Liver (tissue), 8 donors: ENCODE measurements at regions not wholly inside any gene's neighbourhood (a gene's known extent, or its start where the extent isn't known, plus 50 kb on each side); places are given as distances from the start of the nearest gene placed in this dataset.

Experiments
- DNase-seq: peaks from one replicate; pipeline ENCODE4 v3.0.0-alpha.2; 2017; ENCODE audit warnings: low spot score
- H3K27ac ChIP-seq, 2 donors: one replicate each; pipeline ENCODE4 v1.7.0; 2013; ENCODE audit warnings: inconsistent platforms in 2 of 2, low read length in 2 of 2, control low read depth in 1 of 2, low read depth in 1 of 2, mild to moderate bottlenecking in 1 of 2
- H3K27me3 ChIP-seq, 4 donors: one replicate each; pipeline versions ENCODE4 v1.6.1 to v1.7.0; 2013; ENCODE audit warnings: low read length in 3 of 4, inconsistent platforms in 1 of 4, mild to moderate bottlenecking in 1 of 4, moderate library complexity in 1 of 4; ENCODE audit not compliant: control insufficient read depth in 4 of 4, insufficient read depth in 4 of 4
- H3K36me3 ChIP-seq, 4 donors: one replicate each; pipeline versions ENCODE4 v1.6.1 to v1.7.0; 2013; ENCODE audit warnings: low read length in 3 of 4, mild to moderate bottlenecking in 3 of 4, low read depth in 1 of 4, moderate library complexity in 1 of 4; ENCODE audit not compliant: control insufficient read depth in 4 of 4, insufficient read depth in 3 of 4
- H3K4me1 ChIP-seq, 4 donors: one replicate each; pipeline versions ENCODE4 v1.6.1 to v1.7.0; 2013; ENCODE audit warnings: low read length in 3 of 4, mild to moderate bottlenecking in 3 of 4, moderate library complexity in 1 of 4; ENCODE audit not compliant: control insufficient read depth in 4 of 4, insufficient read depth in 4 of 4
- H3K4me3 ChIP-seq, 3 donors: one replicate each; pipeline versions ENCODE4 v1.6.1 to v1.7.0; 2013; ENCODE audit warnings: low read length in 3 of 3, control low read depth in 1 of 3, low read depth in 1 of 3, mild to moderate bottlenecking in 1 of 3
- H3K9ac ChIP-seq, 2 donors: one replicate each; pipeline ENCODE4 v1.7.0; 2013; ENCODE audit warnings: low read length in 2 of 2, mild to moderate bottlenecking in 2 of 2, moderate library complexity in 2 of 2, control low read depth in 1 of 2, low read depth in 1 of 2
- H3K9me3 ChIP-seq, 4 donors: one replicate each; pipeline versions ENCODE4 v1.6.1 to v1.7.0; 2013; ENCODE audit warnings: low read length in 3 of 4; ENCODE audit not compliant: control insufficient read depth in 4 of 4
- ATF3 ChIP-seq: IDR thresholded peaks from 2 replicates; pipeline ENCODE4 v1.6.1; 2016; ENCODE audit warnings: antibody characterized with exemption
- CTCF ChIP-seq: fragments of 150-350 bp; IDR thresholded peaks from 2 replicates; pipeline ENCODE4 v1.5.1; 2017; ENCODE audit warnings: improper control_type of control experiment, low read depth, low read length; ENCODE audit not compliant: missing input control
- EGR1 ChIP-seq, 2 donors: IDR thresholded peaks; 2 replicates each; pipeline ENCODE4 v1.6.1; 2016 to 2018; ENCODE audit warnings: antibody characterized with exemption in 2 of 2, low read depth in 2 of 2
- FOXA1 ChIP-seq: IDR thresholded peaks from 2 replicates; pipeline ENCODE4 v1.6.1; 2016; ENCODE audit warnings: antibody characterized with exemption
- FOXA2 ChIP-seq: IDR thresholded peaks from 2 replicates; pipeline ENCODE4 v1.6.1; 2016; ENCODE audit warnings: antibody characterized with exemption
- GABPA ChIP-seq, 2 donors: IDR thresholded peaks in 1 of 2; conservative IDR thresholded peaks in 1 of 2; 2 replicates each; pipeline ENCODE4 v1.6.1; 2016; ENCODE audit warnings: antibody characterized with exemption in 2 of 2, mild to moderate bottlenecking in 1 of 2, moderate library complexity in 1 of 2
- HNF4A ChIP-seq, 2 donors: conservative IDR thresholded peaks; 2 replicates each; pipeline ENCODE4 v1.6.1; 2016; ENCODE audit warnings: antibody characterized with exemption in 2 of 2, mild to moderate bottlenecking in 2 of 2
- HNF4G ChIP-seq: IDR thresholded peaks from 2 replicates; pipeline ENCODE4 v1.6.1; 2016; ENCODE audit warnings: antibody characterized with exemption
- JUND ChIP-seq, 2 donors: IDR thresholded peaks; 2 replicates each; pipeline ENCODE4 v1.6.1; 2016; ENCODE audit warnings: antibody characterized with exemption in 2 of 2
- MAX ChIP-seq: IDR thresholded peaks from 2 replicates; pipeline ENCODE4 v1.6.1; 2016; ENCODE audit warnings: antibody characterized with exemption
- NR2F2 ChIP-seq: IDR thresholded peaks from 2 replicates; pipeline ENCODE4 v1.6.1; 2016; ENCODE audit warnings: antibody characterized with exemption
- RAD21 ChIP-seq, 2 donors: IDR thresholded peaks; 2 replicates each; pipeline ENCODE4 v1.6.1; 2016; ENCODE audit warnings: antibody characterized with exemption in 2 of 2, mild to moderate bottlenecking in 2 of 2
- REST ChIP-seq: IDR thresholded peaks from 2 replicates; pipeline ENCODE4 v1.6.1; 2016; ENCODE audit warnings: antibody characterized with exemption, mild to moderate bottlenecking
- RXRA ChIP-seq, 2 donors: IDR thresholded peaks; 2 replicates each; pipeline ENCODE4 v1.6.1; 2017 to 2018; ENCODE audit warnings: antibody characterized with exemption in 2 of 2, mild to moderate bottlenecking in 1 of 2
- SP1 ChIP-seq: IDR thresholded peaks from 2 replicates; pipeline ENCODE4 v1.6.1; 2018; ENCODE audit warnings: antibody characterized with exemption, mild to moderate bottlenecking
- TAF1 ChIP-seq: conservative IDR thresholded peaks from 2 replicates; pipeline ENCODE4 v1.6.1; 2016; ENCODE audit warnings: antibody characterized with exemption, mild to moderate bottlenecking
- YY1 ChIP-seq: IDR thresholded peaks from 2 replicates; pipeline ENCODE4 v1.6.1; 2016; ENCODE audit warnings: antibody characterized with exemption, mild to moderate bottlenecking
- ZBTB33 ChIP-seq: IDR thresholded peaks from 2 replicates; pipeline ENCODE4 v1.6.1; 2016; ENCODE audit warnings: antibody characterized with exemption
- WGBS: extraction: QIAGEN DNeasy Blood & Tissue Kit; methylation state at CpG from one replicate; pipeline ENCODE4 v1.1.7; 2013; 5-methylcytosine and 5-hydroxymethylcytosine counted together
- donor health status: healthy.
- donor health status: healthy.
- donor health status: healthy.
- donor health status: healthy.
- donor health status: healthy.

- Histone ChIP-seq H3K27ac (no peak overlapping the region), H3K27me3 (no peaks in the 10 kb centered on the region), H3K9ac (no peak overlapping the region), H3K9me3 (no peaks in the 10 kb centered on the region), H3K36me3 (no peaks in the 10 kb centered on the region), H3K4me3 (no peak overlapping the region), H3K4me1 (no peaks in the 10 kb centered on the region)
- WGBS: 39% methylated on average over 1 of the region's 1 CpG
- no peak for TF ChIP-seq HNF4A (conservative IDR thresholded peaks at IDR 0.05)
- TF ChIP-seq EGR1 (IDR thresholded peaks at IDR 0.05; ENCODE audit: low read depth in 2 of 2): no peak
- TF ChIP-seq RAD21 (IDR thresholded peaks at IDR 0.05): no peak
- TF ChIP-seq TAF1: no peak
- no peak for TF ChIP-seq FOXA1
- TF ChIP-seq REST: no peak
- TF ChIP-seq JUND (IDR thresholded peaks at IDR 0.05): no peak
- no peak for TF ChIP-seq NR2F2
- TF ChIP-seq ATF3: no peak
- TF ChIP-seq SP1: no peak
- TF ChIP-seq YY1: no peak
- TF ChIP-seq MAX: no peak
- DNase-seq: no peak
Measured at GRCh38 chr11:29783506-29783905, 233.3 kb downstream of the KCNA4 start.

- H3K27ac ChIP-seq: no peak overlapping the region
- no peak for TF ChIP-seq EGR1 (IDR thresholded peaks at IDR 0.05; ENCODE audit: low read depth in 2 of 2)
- no peak for TF ChIP-seq RAD21 (IDR thresholded peaks at IDR 0.05)
- TF ChIP-seq CTCF: no peak
- TF ChIP-seq TAF1: no peak
- TF ChIP-seq FOXA2: no peak
- no peak for TF ChIP-seq GABPA (IDR thresholded peaks at IDR 0.05 in 1 of 2, conservative IDR thresholded peaks at IDR 0.05 in 1 of 2)
- no peak for TF ChIP-seq ATF3
- no peak for TF ChIP-seq REST
- no peak for TF ChIP-seq ZBTB33
- TF ChIP-seq YY1: no peak
- TF ChIP-seq JUND (IDR thresholded peaks at IDR 0.05): no peak
- TF ChIP-seq FOXA1: no peak
- TF ChIP-seq HNF4A (conservative IDR thresholded peaks at IDR 0.05): no peak
- no peak for TF ChIP-seq NR2F2
- no peak for TF ChIP-seq HNF4G
- TF ChIP-seq RXRA (IDR thresholded peaks at IDR 0.05): no peak
- WGBS: 93% methylated on average over 1 of the region's 1 CpG
- H3K4me1 ChIP-seq: no peaks in the 10 kb centered on the region
- H3K9ac ChIP-seq: no peak overlapping the region
- no peaks in the 10 kb centered on the region for H3K36me3 ChIP-seq
- H3K9me3 ChIP-seq: no peaks in the 10 kb centered on the region
- DNase-seq: no peak
- H3K4me3 ChIP-seq: no peak overlapping the region
- no peaks in the 10 kb centered on the region for H3K27me3 ChIP-seq
Measured at GRCh38 chr11:29782447-29782846, 234.4 kb downstream of the KCNA4 start.
